ENCODE measurements at regions not wholly inside any gene's neighbourhood (a gene's known extent, or its start where the extent isn't known, plus 50 kb on each side); places are given as distances from the start of the nearest gene placed in this dataset.
"Not testable (repeated sequence)": the region's sequence is repeated elsewhere in the genome, so short reads cannot be mapped to it uniquely, and the experiment has no call there.

GRCh38 chr18:56508370-56509036, 129.9 kb downstream of the TXNL1 start:
- no peak for DNase-seq (ENCODE audit: low spot score in 2 of 2)
- H3K4me1 ChIP-seq = peaks cover 7% of the 10 kb centered on the region; the same call in 1 of the 2 replicates
- no peaks in the 10 kb centered on the region for H3K36me3 ChIP-seq (replicated peaks)
- in situ Hi-C loops (cut with MboI; ENCODE audit: low sequenced_read_pairs) = no loop called here
- H3K4me3 ChIP-seq = no peak overlapping the region
- no peaks in the 10 kb centered on the region for H3K9me3 ChIP-seq
- H3K27me3 ChIP-seq (ENCODE audit: low read depth) = no peaks in the 10 kb centered on the region

GRCh38 chr18:56505971-56506370, 132.4 kb downstream of the TXNL1 start:
- DNase-seq (ENCODE audit: low spot score in 2 of 2) = no peak
- H3K27me3 ChIP-seq (ENCODE audit: low read depth) = no peaks in the 10 kb centered on the region
- in situ Hi-C loops (cut with MboI; ENCODE audit: low sequenced_read_pairs) = no loop called here

GRCh38 chr18:56505293-56505692, 133.1 kb downstream of the TXNL1 start:
- H3K9me3 ChIP-seq = no peaks in the 10 kb centered on the region
- H3K36me3 ChIP-seq (replicated peaks) = no peaks in the 10 kb centered on the region
- peaks cover 4% of the 10 kb centered on the region; the same call in 1 of the 2 replicates for H3K4me1 ChIP-seq
- H3K4me3 ChIP-seq = no peak overlapping the region
- in situ Hi-C loops (cut with MboI; ENCODE audit: low sequenced_read_pairs) = no loop called here
- H3K27me3 ChIP-seq (ENCODE audit: low read depth) = no peaks in the 10 kb centered on the region
- DNase-seq (ENCODE audit: low spot score in 2 of 2) = no peak

More at GRCh38 chr18:56505971-56506370, 132.4 kb downstream of the TXNL1 start:
- Histone ChIP-seq H3K4me3 (no peak overlapping the region), H3K9me3 (no peaks in the 10 kb centered on the region), H3K36me3 (replicated peaks) (no peaks in the 10 kb centered on the region), H3K4me1 (peaks cover 5% of the 10 kb centered on the region; the same call in 1 of the 2 replicates)

- no peaks in the 10 kb centered on the region for H3K9me3 ChIP-seq
- in situ Hi-C loops (cut with MboI; ENCODE audit: low sequenced_read_pairs) = no loop called here
- no peak for DNase-seq (ENCODE audit: low spot score in 2 of 2)
- no peaks in the 10 kb centered on the region for H3K4me1 ChIP-seq
- H3K27me3 ChIP-seq (ENCODE audit: low read depth) = no peaks in the 10 kb centered on the region
- no peak overlapping the region for H3K4me3 ChIP-seq
- H3K36me3 ChIP-seq (replicated peaks) = no peaks in the 10 kb centered on the region
Observed at GRCh38 chr18:56501896-56502295, 136.5 kb downstream of the TXNL1 start.

GRCh38 chr18:56495884-56496283, 142.5 kb downstream of the TXNL1 start:
- in situ Hi-C loops (cut with MboI; ENCODE audit: low sequenced_read_pairs) = no loop called here
- no peaks in the 10 kb centered on the region for H3K27me3 ChIP-seq (ENCODE audit: low read depth)
- H3K9me3 ChIP-seq = no peaks in the 10 kb centered on the region
- H3K4me3 ChIP-seq = no peak overlapping the region
- no peak for DNase-seq (ENCODE audit: low spot score in 2 of 2)
- H3K36me3 ChIP-seq (replicated peaks) = no peaks in the 10 kb centered on the region
- no peaks in the 10 kb centered on the region for H3K4me1 ChIP-seq

- in situ Hi-C loops (cut with MboI; ENCODE audit: low sequenced_read_pairs) = no loop called here
- H3K4me3 ChIP-seq = no peak overlapping the region
- no peak for DNase-seq (ENCODE audit: low spot score in 2 of 2)
- no peaks in the 10 kb centered on the region for H3K9me3 ChIP-seq
- H3K4me1 ChIP-seq = no peaks in the 10 kb centered on the region
- no peaks in the 10 kb centered on the region for H3K36me3 ChIP-seq (replicated peaks)
- no peaks in the 10 kb centered on the region for H3K27me3 ChIP-seq (ENCODE audit: low read depth)
Observed at GRCh38 chr18:56493531-56493930, 144.9 kb downstream of the TXNL1 start.

GRCh38 chr18:56492136-56492535, 146.3 kb downstream of the TXNL1 start:
- no peaks in the 10 kb centered on the region for H3K9me3 ChIP-seq
- no peak overlapping the region for H3K4me3 ChIP-seq
- H3K27me3 ChIP-seq (ENCODE audit: low read depth) = no peaks in the 10 kb centered on the region
- H3K4me1 ChIP-seq = no peaks in the 10 kb centered on the region
- DNase-seq (ENCODE audit: low spot score in 2 of 2) = no peak
- in situ Hi-C loops (cut with MboI; ENCODE audit: low sequenced_read_pairs) = no loop called here
- H3K36me3 ChIP-seq (replicated peaks) = no peaks in the 10 kb centered on the region

GRCh38 chr18:56490942-56491341, 147.4 kb downstream of the TXNL1 start:
- Histone ChIP-seq H3K27me3 (ENCODE audit: low read depth) (no peaks in the 10 kb centered on the region), H3K4me1 (no peaks in the 10 kb centered on the region), H3K4me3 (no peak overlapping the region), H3K36me3 (replicated peaks) (no peaks in the 10 kb centered on the region), H3K9me3 (no peaks in the 10 kb centered on the region)
- no peak for DNase-seq (ENCODE audit: low spot score in 2 of 2)
- in situ Hi-C loops (cut with MboI; ENCODE audit: low sequenced_read_pairs) = no loop called here

- in situ Hi-C loops (cut with MboI; ENCODE audit: low sequenced_read_pairs) = no loop called here
- Histone ChIP-seq H3K4me3 (no peak overlapping the region), H3K27me3 (ENCODE audit: low read depth) (no peaks in the 10 kb centered on the region), H3K9me3 (no peaks in the 10 kb centered on the region; the same call in 1 of the 2 replicates), H3K4me1 (no peaks in the 10 kb centered on the region), H3K36me3 (replicated peaks) (no peaks in the 10 kb centered on the region)
- DNase-seq (ENCODE audit: low spot score in 2 of 2) = no peak
Observed at GRCh38 chr18:56489893-56490292, 148.5 kb downstream of the TXNL1 start.

GRCh38 chr18:56488739-56489138, 149.7 kb downstream of the TXNL1 start:
- H3K27me3 ChIP-seq (ENCODE audit: low read depth) = no peaks in the 10 kb centered on the region
- H3K4me3 ChIP-seq = no peak overlapping the region
- in situ Hi-C loops (cut with MboI; ENCODE audit: low sequenced_read_pairs) = no loop called here
- H3K36me3 ChIP-seq (replicated peaks) = no peaks in the 10 kb centered on the region
- DNase-seq (ENCODE audit: low spot score in 2 of 2) = no peak
- no peaks in the 10 kb centered on the region for H3K4me1 ChIP-seq
- H3K9me3 ChIP-seq = no peaks in the 10 kb centered on the region; the same call in 1 of the 2 replicates

GRCh38 chr18:56487801-56488200, 150.6 kb downstream of the TXNL1 start:
- H3K27me3 ChIP-seq (ENCODE audit: low read depth) = no peaks in the 10 kb centered on the region
- no peaks in the 10 kb centered on the region for H3K36me3 ChIP-seq (replicated peaks)
- no peak overlapping the region for H3K4me3 ChIP-seq
- no peaks in the 10 kb centered on the region; the same call in 1 of the 2 replicates for H3K9me3 ChIP-seq
- in situ Hi-C loops (cut with MboI; ENCODE audit: low sequenced_read_pairs) = no loop called here
- DNase-seq (ENCODE audit: low spot score in 2 of 2) = no peak
- H3K4me1 ChIP-seq = no peaks in the 10 kb centered on the region

GRCh38 chr18:56483386-56483785, 155.0 kb downstream of the TXNL1 start:
- Histone ChIP-seq H3K9me3 (no peaks in the 10 kb centered on the region; the same call in 1 of the 2 replicates), H3K36me3 (replicated peaks) (no peaks in the 10 kb centered on the region), H3K4me1 (no peaks in the 10 kb centered on the region), H3K4me3 (no peak overlapping the region), H3K27me3 (ENCODE audit: low read depth) (no peaks in the 10 kb centered on the region)
- in situ Hi-C loops (cut with MboI; ENCODE audit: low sequenced_read_pairs) = no loop called here
- DNase-seq (ENCODE audit: low spot score in 2 of 2) = no peak

- H3K4me1 ChIP-seq; H3K9me3 ChIP-seq; DNase-seq (ENCODE audit: low spot score in 2 of 2); H3K27me3 ChIP-seq (ENCODE audit: low read depth); H3K4me3 ChIP-seq; H3K36me3 ChIP-seq (replicated peaks); in situ Hi-C loops (cut with MboI; ENCODE audit: low sequenced_read_pairs): not testable (repeated sequence)
Observed at GRCh38 chr18:56482813-56483212, 155.6 kb downstream of the TXNL1 start.

GRCh38 chr18:56481751-56482150, 156.6 kb downstream of the TXNL1 start:
- Histone ChIP-seq H3K4me3 (no peak overlapping the region), H3K4me1 (no peaks in the 10 kb centered on the region), H3K9me3 (no peaks in the 10 kb centered on the region; the same call in 1 of the 2 replicates), H3K36me3 (replicated peaks) (no peaks in the 10 kb centered on the region), H3K27me3 (ENCODE audit: low read depth) (no peaks in the 10 kb centered on the region)
- no peak for DNase-seq (ENCODE audit: low spot score in 2 of 2)
- in situ Hi-C loops (cut with MboI; ENCODE audit: low sequenced_read_pairs) = no loop called here

- Histone ChIP-seq H3K27me3 (ENCODE audit: low read depth) (no peaks in the 10 kb centered on the region), H3K4me1 (no peaks in the 10 kb centered on the region), H3K36me3 (replicated peaks) (no peaks in the 10 kb centered on the region), H3K4me3 (no peak overlapping the region), H3K9me3 (no peaks in the 10 kb centered on the region)
- in situ Hi-C loops (cut with MboI; ENCODE audit: low sequenced_read_pairs) = no loop called here
- no peak for DNase-seq (ENCODE audit: low spot score in 2 of 2)
Observed at GRCh38 chr18:56479841-56480240, 158.6 kb downstream of the TXNL1 start.

Measured in HAP-1 (cell line).